Kidney epithelial cell (primary cell): ENCODE measurements at regions not wholly inside any gene's neighbourhood (a gene's known extent, or its start where the extent isn't known, plus 50 kb on each side); places are given as distances from the start of the nearest gene placed in this dataset.
"Not testable (repeated sequence)": the region's sequence is repeated elsewhere in the genome, so short reads cannot be mapped to it uniquely, and the experiment has no call there.

Source experiments
- DNase-seq: peaks from one replicate; pipeline ENCODE4 v3.0.0-alpha.2; 2010; ENCODE audit warnings: low read depth
- H3K27me3 ChIP-seq: 2 replicates; pipeline ENCODE4 v1.6.0; 2011; ENCODE audit warnings: low read length; ENCODE audit not compliant: control insufficient read depth, insufficient read depth
- H3K36me3 ChIP-seq: 2 replicates; pipeline ENCODE4 v1.5.1; 2011; ENCODE audit warnings: low read length; ENCODE audit not compliant: control insufficient read depth, insufficient read depth
- H3K4me3 ChIP-seq: 2 replicates; pipeline ENCODE4 v1.5.1; 2011; ENCODE audit warnings: low read depth, mild to moderate bottlenecking, control low read depth, low read length
- CTCF ChIP-seq: IDR thresholded peaks from 2 replicates; pipeline ENCODE4 v1.5.1; 2011; ENCODE audit warnings: mild to moderate bottlenecking, moderate library complexity, low read length, control low read depth, inconsistent platforms; ENCODE audit not compliant: insufficient read depth, poor library complexity, severe bottlenecking

- no peak for DNase-seq
- H3K27me3 ChIP-seq: no peaks in the 10 kb centered on the region
- TF ChIP-seq CTCF: no peak
Measured at GRCh38 chr20:60186412-60186811, 228.2 kb downstream of the CDH26 start.

GRCh38 chr20:60187683-60188082 lies 229.5 kb downstream of the CDH26 start:
- H3K4me3 ChIP-seq: no peak overlapping the region
- no peaks in the 10 kb centered on the region for H3K27me3 ChIP-seq
- H3K36me3 ChIP-seq: no peaks in the 10 kb centered on the region
- no peak for DNase-seq
- TF ChIP-seq CTCF: no peak

More at GRCh38 chr20:60186412-60186811, 228.2 kb downstream of the CDH26 start:
- no peaks in the 10 kb centered on the region for H3K36me3 ChIP-seq
- H3K4me3 ChIP-seq: no peak overlapping the region

GRCh38 chr20:60191014-60191413 lies 232.8 kb downstream of the CDH26 start:
- DNase-seq: no peak
- H3K36me3 ChIP-seq: no peaks in the 10 kb centered on the region
- H3K27me3 ChIP-seq: no peaks in the 10 kb centered on the region
- no peak for TF ChIP-seq CTCF
- H3K4me3 ChIP-seq: no peak overlapping the region

GRCh38 chr20:60192326-60192725 lies 234.1 kb downstream of the CDH26 start:
- H3K36me3 ChIP-seq: no peaks in the 10 kb centered on the region
- H3K4me3 ChIP-seq: no peak overlapping the region
- H3K27me3 ChIP-seq: no peaks in the 10 kb centered on the region
- TF ChIP-seq CTCF: no peak
- DNase-seq: no peak

- not testable (repeated sequence) for H3K36me3 ChIP-seq, H3K27me3 ChIP-seq, H3K4me3 ChIP-seq, DNase-seq
Measured at GRCh38 chr20:60199132-60199531, 240.9 kb downstream of the CDH26 start.

- no peak for TF ChIP-seq CTCF
- Histone ChIP-seq H3K36me3 (no peaks in the 10 kb centered on the region), H3K27me3 (peaks cover 4% of the 10 kb centered on the region), H3K4me3 (no peak overlapping the region)
- no peak for DNase-seq
Measured at GRCh38 chr20:60199866-60200265, 241.6 kb downstream of the CDH26 start.
